Peyer's patch (tissue), 4 donors: ENCODE measurements at regions not wholly inside any gene's neighbourhood (a gene's known extent, or its start where the extent isn't known, plus 50 kb on each side); places are given as distances from the start of the nearest gene placed in this dataset.

ENCODE experiments used
- DNase-seq, 3 donors: peaks; one replicate each; pipeline ENCODE4 v3.0.0-alpha.2; 2017 to 2019
- H3K27ac ChIP-seq, 4 donors: fragments of 200-600 bp; sonication (generic); one replicate each; pipeline ENCODE4 v1.5.1; 2016 to 2019
- H3K27me3 ChIP-seq, 2 donors: fragments of 200-600 bp; sonication (generic); one replicate each; pipeline ENCODE4 v1.5.1; 2019
- H3K36me3 ChIP-seq, 3 donors: fragments of 200-600 bp; sonication (generic); one replicate each; pipeline ENCODE4 v1.5.1; 2016 to 2019
- H3K4me1 ChIP-seq, 4 donors: fragments of 200-600 bp; sonication (generic); one replicate each; pipeline ENCODE4 v1.5.1; 2016 to 2019
- H3K4me3 ChIP-seq, 4 donors: fragments of 200-600 bp; sonication (generic); 1 replicate in 3 of 4; 2 replicates in 1 of 4; pipeline ENCODE4 v1.5.1; 2016 to 2019; ENCODE audit warnings: mild to moderate bottlenecking in 1 of 4
- H3K9me3 ChIP-seq, 4 donors: fragments of 200-600 bp; sonication (generic); one replicate each; pipeline ENCODE4 v1.5.1; 2016 to 2019; ENCODE audit warnings: mild to moderate bottlenecking in 1 of 4
- POLR2A ChIP-seq, 2 donors: fragments of 450-650 bp; IDR thresholded peaks; one replicate each; pipeline ENCODE4 v1.5.1; 2017; ENCODE audit warnings: antibody characterized with exemption in 2 of 2, mild to moderate bottlenecking in 2 of 2, moderate library complexity in 2 of 2
- TF ChIP-seq, protein P1 (sequence below), 6 experiments: fragments of 450-650 bp in 4 of 6; fragments of 200-600 bp in 2 of 6; sonication (generic) in 1 of 6; IDR thresholded peaks; one replicate each; pipeline ENCODE4 v1.5.1; 2017 to 2019; ENCODE audit warnings: antibody characterized with exemption in 6 of 6, mild to moderate bottlenecking in 3 of 6, moderate library complexity in 1 of 6

DNA sequence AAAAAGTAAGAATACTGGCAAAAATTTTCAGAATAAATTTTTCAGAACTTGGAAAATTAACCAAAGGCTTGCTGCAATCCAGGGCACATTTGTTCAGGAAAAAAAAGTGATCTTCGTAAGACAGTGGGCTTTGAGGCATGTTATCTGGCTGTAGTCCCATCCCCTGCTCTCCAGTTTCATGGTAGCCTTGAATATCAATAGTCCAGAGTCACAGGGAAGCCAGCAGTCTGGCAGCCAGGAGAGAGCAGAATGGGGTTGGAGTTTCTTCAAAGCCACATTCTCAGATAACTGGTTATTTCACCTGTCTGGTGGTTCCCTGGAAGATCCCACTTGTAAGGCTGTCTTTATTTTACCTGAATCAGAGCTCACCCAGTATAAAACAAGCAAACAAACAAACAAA is 669.3 kb downstream of the MATN1 start:
- no peaks in the 10 kb centered on the region for H3K9me3 ChIP-seq
- H3K4me1 ChIP-seq = no peaks in the 10 kb centered on the region

DNA sequence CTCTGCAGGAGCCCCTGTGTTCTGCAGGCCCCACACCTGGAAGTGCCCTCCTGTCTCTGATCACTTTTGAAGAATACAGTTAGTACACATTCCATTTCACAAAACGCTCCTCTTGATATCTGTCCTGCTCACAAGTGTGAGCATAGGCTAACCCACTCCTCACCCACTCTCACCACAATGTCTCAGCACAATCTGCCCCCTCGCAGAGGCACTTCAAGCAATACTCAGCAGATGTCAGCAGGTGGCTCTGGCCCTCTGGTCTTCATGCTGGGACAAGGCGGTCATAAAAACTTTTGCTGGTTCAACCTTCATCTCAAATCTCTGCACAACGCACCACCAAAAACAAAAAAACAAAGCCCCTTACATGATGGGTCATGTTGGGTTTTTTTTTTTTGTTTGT is 671.2 kb downstream of the MATN1 start:
- Histone ChIP-seq H3K9me3 (no peaks in the 10 kb centered on the region), H3K27me3 (no peaks in the 10 kb centered on the region), H3K27ac (no peak overlapping the region), H3K4me1 (no peaks in the 10 kb centered on the region), H3K36me3 (no peaks in the 10 kb centered on the region), H3K4me3 (no peak overlapping the region)
- DNase-seq = peak in 1 of 3 donors; percentile 10
- TF ChIP-seq, protein P1, sequence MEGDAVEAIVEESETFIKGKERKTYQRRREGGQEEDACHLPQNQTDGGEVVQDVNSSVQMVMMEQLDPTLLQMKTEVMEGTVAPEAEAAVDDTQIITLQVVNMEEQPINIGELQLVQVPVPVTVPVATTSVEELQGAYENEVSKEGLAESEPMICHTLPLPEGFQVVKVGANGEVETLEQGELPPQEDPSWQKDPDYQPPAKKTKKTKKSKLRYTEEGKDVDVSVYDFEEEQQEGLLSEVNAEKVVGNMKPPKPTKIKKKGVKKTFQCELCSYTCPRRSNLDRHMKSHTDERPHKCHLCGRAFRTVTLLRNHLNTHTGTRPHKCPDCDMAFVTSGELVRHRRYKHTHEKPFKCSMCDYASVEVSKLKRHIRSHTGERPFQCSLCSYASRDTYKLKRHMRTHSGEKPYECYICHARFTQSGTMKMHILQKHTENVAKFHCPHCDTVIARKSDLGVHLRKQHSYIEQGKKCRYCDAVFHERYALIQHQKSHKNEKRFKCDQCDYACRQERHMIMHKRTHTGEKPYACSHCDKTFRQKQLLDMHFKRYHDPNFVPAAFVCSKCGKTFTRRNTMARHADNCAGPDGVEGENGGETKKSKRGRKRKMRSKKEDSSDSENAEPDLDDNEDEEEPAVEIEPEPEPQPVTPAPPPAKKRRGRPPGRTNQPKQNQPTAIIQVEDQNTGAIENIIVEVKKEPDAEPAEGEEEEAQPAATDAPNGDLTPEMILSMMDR (IDR thresholded peaks at IDR 0.05) = no peak
- TF ChIP-seq POLR2A (IDR thresholded peaks at IDR 0.05) = no peak

More for the DNA sequence above, 669.3 kb downstream of the MATN1 start:
- DNase-seq = no peak
- TF ChIP-seq, protein P1 (IDR thresholded peaks at IDR 0.05) = no peak
- no peak for TF ChIP-seq POLR2A (IDR thresholded peaks at IDR 0.05)
- no peaks in the 10 kb centered on the region for H3K27me3 ChIP-seq
- no peak overlapping the region for H3K27ac ChIP-seq
- no peaks in the 10 kb centered on the region for H3K36me3 ChIP-seq
- H3K4me3 ChIP-seq = no peak overlapping the region

DNA sequence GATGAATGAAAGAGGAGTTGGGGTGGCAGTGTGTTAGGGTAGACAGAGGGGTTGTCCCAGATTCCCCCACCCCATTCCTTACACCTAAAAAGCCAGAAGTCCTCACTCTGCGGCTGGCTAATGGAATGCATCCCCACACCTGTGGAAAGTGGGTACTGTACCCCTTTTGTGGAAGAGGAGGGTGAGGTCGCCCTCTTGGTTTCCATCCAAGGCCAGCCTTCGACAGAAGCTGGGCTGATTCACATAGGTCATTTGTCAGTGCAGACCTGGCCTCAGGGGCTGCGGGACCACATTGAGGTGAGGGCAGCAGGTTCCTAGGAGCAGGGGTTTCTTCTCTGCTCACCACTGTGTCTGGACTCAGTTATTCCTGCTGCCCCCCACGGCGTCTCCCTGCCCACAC is 671.6 kb downstream of the MATN1 start:
- TF ChIP-seq, protein P1 (IDR thresholded peaks at IDR 0.05) = no peak
- TF ChIP-seq POLR2A (IDR thresholded peaks at IDR 0.05) = no peak
- Histone ChIP-seq H3K27me3 (no peaks in the 10 kb centered on the region), H3K27ac (no peak overlapping the region), H3K4me1 (no peaks in the 10 kb centered on the region), H3K9me3 (no peaks in the 10 kb centered on the region), H3K4me3 (no peak overlapping the region), H3K36me3 (no peaks in the 10 kb centered on the region)
- peak in 1 of 3 donors; percentile 30 for DNase-seq

DNA sequence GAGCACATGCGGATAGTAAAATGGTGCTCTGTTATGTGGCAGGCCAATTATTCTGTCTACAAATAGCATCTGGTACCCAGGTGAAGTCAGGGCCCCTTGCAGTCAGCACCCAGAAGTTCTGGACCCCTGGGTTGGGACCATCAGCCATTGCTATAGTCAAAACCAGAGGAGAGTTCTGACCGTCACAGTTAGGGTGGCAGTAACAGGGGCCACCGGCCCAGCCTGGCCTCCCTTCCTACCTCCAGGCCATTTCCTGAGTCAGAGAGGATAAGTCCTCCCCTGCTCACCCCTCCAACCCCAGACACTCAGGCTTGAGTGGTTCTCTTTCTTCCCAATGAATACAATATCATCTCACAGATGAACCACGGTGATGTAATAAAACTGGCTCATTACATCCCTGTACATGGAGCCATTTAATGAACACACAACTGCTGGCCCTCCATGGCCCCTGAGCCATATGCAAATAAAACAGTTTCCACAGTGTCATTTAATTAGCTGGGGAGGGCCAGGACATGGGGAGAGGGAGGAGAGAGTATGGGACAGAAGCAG is 673.6 kb downstream of the MATN1 start:
- no peaks in the 10 kb centered on the region for H3K27me3 ChIP-seq
- no peak overlapping the region for H3K4me3 ChIP-seq
- no peaks in the 10 kb centered on the region for H3K4me1 ChIP-seq
- no peaks in the 10 kb centered on the region for H3K9me3 ChIP-seq
- H3K36me3 ChIP-seq = no peaks in the 10 kb centered on the region
- DNase-seq = peak in 1 of 3 donors; percentile 13
- no peak overlapping the region for H3K27ac ChIP-seq
- TF ChIP-seq, protein P1 (IDR thresholded peaks at IDR 0.05) = no peak
- TF ChIP-seq POLR2A (IDR thresholded peaks at IDR 0.05) = no peak

DNA sequence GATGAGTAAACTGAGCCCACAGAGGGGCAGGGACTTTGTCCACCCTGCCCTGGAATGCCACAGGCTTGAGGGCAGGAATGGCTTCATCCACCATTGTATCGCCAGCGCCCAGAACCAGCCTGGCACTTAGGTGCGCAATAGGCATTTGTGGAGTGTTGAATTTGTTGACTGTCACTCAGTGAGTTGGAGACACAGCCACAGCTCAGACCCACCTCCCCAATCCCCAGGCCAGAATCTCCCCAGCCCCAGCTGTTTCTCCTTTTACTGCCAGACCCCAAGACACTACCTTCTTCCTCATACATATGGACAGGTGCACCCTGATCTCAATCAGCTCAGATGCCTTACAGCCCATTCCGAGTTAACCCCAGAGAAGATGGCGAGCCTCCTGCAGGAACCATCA is 674.5 kb downstream of the MATN1 start:
- H3K9me3 ChIP-seq = no peaks in the 10 kb centered on the region
- no peaks in the 10 kb centered on the region for H3K27me3 ChIP-seq
- TF ChIP-seq, protein P1 (IDR thresholded peaks at IDR 0.05) = no peak
- TF ChIP-seq POLR2A (IDR thresholded peaks at IDR 0.05) = no peak
- H3K4me3 ChIP-seq = no peak overlapping the region
- H3K27ac ChIP-seq = no peak overlapping the region
- H3K36me3 ChIP-seq = no peaks in the 10 kb centered on the region
- H3K4me1 ChIP-seq = no peaks in the 10 kb centered on the region
- peak in 1 of 3 donors; percentile 3 for DNase-seq

DNA sequence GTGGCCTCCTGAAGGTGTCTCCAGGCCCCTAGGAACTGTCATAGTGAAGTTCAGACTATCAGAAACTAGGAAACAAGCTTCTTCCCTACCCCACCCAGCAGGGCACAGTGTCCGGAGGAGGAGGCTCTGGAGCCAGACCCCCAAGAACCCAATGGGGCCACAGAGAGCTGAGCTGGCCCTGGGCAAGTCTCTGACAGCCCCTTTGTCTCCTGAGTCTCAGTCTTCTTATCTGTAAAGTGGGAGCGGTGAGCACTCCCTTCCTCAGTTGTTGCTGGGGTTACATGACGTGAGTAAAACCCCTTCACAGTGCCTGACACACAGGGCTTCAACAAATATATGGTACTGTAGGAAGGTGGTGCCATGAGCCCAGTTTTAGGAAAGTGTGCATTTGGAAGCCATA is 675.8 kb downstream of the MATN1 start:
- DNase-seq = peak in 1 of 3 donors; percentile 9
- Histone ChIP-seq H3K9me3 (peaks cover 0 to 2% (median 0%) of the 10 kb centered on the region in 4 donors), H3K27me3 (no peaks in the 10 kb centered on the region), H3K36me3 (no peaks in the 10 kb centered on the region), H3K27ac (no peak overlapping the region), H3K4me3 (no peak overlapping the region), H3K4me1 (no peaks in the 10 kb centered on the region)
- TF ChIP-seq, protein P1 (IDR thresholded peaks at IDR 0.05) = no peak
- no peak for TF ChIP-seq POLR2A (IDR thresholded peaks at IDR 0.05)
